IMR-90 (cell line): ENCODE measurements at regions not wholly inside any gene's neighbourhood (a gene's known extent, or its start where the extent isn't known, plus 50 kb on each side); places are given as distances from the start of the nearest gene placed in this dataset.

Experiments
- ATAC-seq: fragments of 200-7000 bp; cut with Tn5 transposase; 2 replicates; pipeline ENCODE4 v1.9.1; 2020; ENCODE audit warnings: low read depth, mild to moderate bottlenecking, moderate library complexity
- BruUV-seq: library from RNA; stranded (reverse); fragments of 400-500 nt; replicated peaks from 2 replicates; lab custom pipeline; 2021; lab: Mats Ljungman, UMichigan
- CTCF ChIA-PET: fragments of 300-600 bp; formaldehyde crosslinking; extraction: SDS; loops from one replicate; lab custom pipeline; 2021; ENCODE audit warnings: antibody characterized with exemption; lab: Yijun Ruan, JAX
- POLR2A ChIA-PET: fragments of 300-600 bp; sonication (Branson Sonifier 250); formaldehyde crosslinking; loops from one replicate; lab custom pipeline; 2022; ENCODE audit warnings: antibody characterized with exemption; ENCODE audit not compliant: unreplicated experiment; lab: Charles Lee
- DNase-seq: peaks from one replicate; pipeline ENCODE4 v3.0.0; 2013
- H2AFZ ChIP-seq: replicated peaks from 2 replicates; pipeline ENCODE3; 2013; ENCODE audit warnings: low read length, mild to moderate bottlenecking; ENCODE audit not compliant: poor library complexity
- H2AK5ac ChIP-seq: 2 replicates; pipeline ENCODE4 v1.6.1; 2013; ENCODE audit warnings: low read depth, low read length, inconsistent platforms
- H2AK9ac ChIP-seq: replicated peaks from 2 replicates; pipeline ENCODE3; 2013; ENCODE audit warnings: mild to moderate bottlenecking, low read depth, low read length, moderate library complexity; ENCODE audit not compliant: poor library complexity
- H2BK120ac ChIP-seq: 2 replicates; pipeline ENCODE4 v1.6.1; 2013; ENCODE audit warnings: low read depth, low read length, inconsistent platforms
- H2BK15ac ChIP-seq: 3 replicates; pipeline ENCODE4 v1.6.1; 2013; ENCODE audit warnings: low read depth, low read length, inconsistent platforms
- H2BK20ac ChIP-seq: 2 replicates; pipeline ENCODE4 v1.6.1; 2013; ENCODE audit warnings: low read depth, mild to moderate bottlenecking, inconsistent platforms, low read length, moderate library complexity
- H2BK5ac ChIP-seq: 2 replicates; pipeline ENCODE4 v1.6.1; 2013; ENCODE audit warnings: mild to moderate bottlenecking, low read depth, low read length, inconsistent platforms; ENCODE audit not compliant: poor library complexity, severe bottlenecking
- H3K14ac ChIP-seq: replicated peaks from 2 replicates; pipeline ENCODE4 v1.6.1; 2013; ENCODE audit warnings: low read depth, low read length, inconsistent platforms
- H3K18ac ChIP-seq: 2 replicates; pipeline ENCODE4 v1.6.1; 2013; ENCODE audit warnings: low read depth, low read length, control low read depth
- H3K23ac ChIP-seq: 2 replicates; pipeline ENCODE4 v1.6.1; 2013; ENCODE audit warnings: low read depth, low read length, inconsistent platforms
- H3K27ac ChIP-seq: 2 replicates; pipeline ENCODE4 v1.5.1; 2013; ENCODE audit warnings: mild to moderate bottlenecking, control low read depth, low read length; ENCODE audit not compliant: insufficient read depth
- H3K27me3 ChIP-seq: 2 replicates; pipeline ENCODE4 v1.6.1; 2013; ENCODE audit warnings: low read length; ENCODE audit not compliant: control insufficient read depth, insufficient read depth
- H3K36me3 ChIP-seq: 2 replicates; pipeline ENCODE4 v1.6.1; 2013; ENCODE audit warnings: low read length, mixed read lengths; ENCODE audit not compliant: control insufficient read depth, insufficient read depth
- H3K4ac ChIP-seq: 2 replicates; pipeline ENCODE4 v1.6.1; 2013; ENCODE audit warnings: low read depth, low read length, inconsistent platforms
- H3K4me1 ChIP-seq: 2 replicates; pipeline ENCODE4 v1.6.1; 2013; ENCODE audit warnings: low read length, mixed read lengths; ENCODE audit not compliant: control insufficient read depth, insufficient read depth
- H3K4me2 ChIP-seq: 2 replicates; pipeline ENCODE4 v1.6.1; 2013; ENCODE audit warnings: low read depth, mild to moderate bottlenecking, control low read depth, low read length, moderate library complexity
- H3K4me3 ChIP-seq: 2 replicates; pipeline ENCODE4 v1.5.1; 2013; ENCODE audit warnings: low read depth, mild to moderate bottlenecking, control low read depth, low read length, moderate library complexity; ENCODE audit not compliant: insufficient read depth
- H3K56ac ChIP-seq: 2 replicates; pipeline ENCODE4 v1.6.1; 2013; ENCODE audit warnings: low read length, inconsistent platforms; ENCODE audit not compliant: insufficient read depth; ENCODE audit errors: extremely low read depth
- H3K79me1 ChIP-seq, 2 experiments: 2 replicates each; pipeline ENCODE4 v1.6.1; 2013; ENCODE audit warnings: low read length in 2 of 2, inconsistent platforms in 1 of 2, low read depth in 1 of 2
- H3K9ac ChIP-seq: 2 replicates; pipeline ENCODE4 v1.6.1; 2013; ENCODE audit warnings: low read depth, low read length, control low read depth
- H3K9me1 ChIP-seq: 2 replicates; pipeline ENCODE4 v1.6.1; 2013; ENCODE audit warnings: low read length, inconsistent platforms; ENCODE audit not compliant: insufficient read depth
- H3K9me3 ChIP-seq: 2 replicates; pipeline ENCODE4 v1.6.1; 2013; ENCODE audit warnings: low read length; ENCODE audit not compliant: control insufficient read depth, insufficient read depth
- H4K20me1 ChIP-seq: 2 replicates; pipeline ENCODE4 v1.6.1; 2013; ENCODE audit warnings: low read length, inconsistent platforms; ENCODE audit not compliant: insufficient read depth
- H4K5ac ChIP-seq: 2 replicates; pipeline ENCODE4 v1.6.1; 2013; ENCODE audit warnings: mild to moderate bottlenecking, low read depth, low read length, control low read depth
- H4K8ac ChIP-seq, 2 experiments: 2 replicates each; pipeline ENCODE4 v1.6.1; 2013; ENCODE audit warnings: low read depth in 2 of 2, low read length in 2 of 2, control low read depth in 1 of 2, inconsistent platforms in 1 of 2
- H4K91ac ChIP-seq: 2 replicates; pipeline ENCODE4 v1.6.1; 2013; ENCODE audit warnings: low read depth, low read length, inconsistent platforms; ENCODE audit not compliant: insufficient read depth
- BHLHE40 ChIP-seq: fragments of 150-350 bp; IDR thresholded peaks from 2 replicates; pipeline ENCODE4 v1.6.1; 2016; ENCODE audit warnings: mild to moderate bottlenecking, low read depth, low read length
- CEBPB ChIP-seq: IDR thresholded peaks from 2 replicates; pipeline ENCODE4 v1.6.1; 2012; ENCODE audit warnings: low read depth, low read length, improper control_type of control experiment
- CHD1 ChIP-seq: IDR thresholded peaks from 2 replicates; pipeline ENCODE4 v1.6.1; 2012; ENCODE audit warnings: low read depth, low read length, improper control_type of control experiment
- FOS ChIP-seq: fragments of 150-350 bp; IDR thresholded peaks from 2 replicates; pipeline ENCODE4 v1.6.1; 2016; ENCODE audit warnings: low read depth, low read length
- MAFK ChIP-seq: IDR thresholded peaks from 2 replicates; pipeline ENCODE4 v1.6.1; 2012; ENCODE audit warnings: low read depth, low read length, improper control_type of control experiment
- MAZ ChIP-seq: IDR thresholded peaks from 2 replicates; pipeline ENCODE4 v1.6.1; 2012; ENCODE audit warnings: low read depth, mild to moderate bottlenecking, low read length, improper control_type of control experiment, moderate library complexity, borderline replicate concordance
- MXI1 ChIP-seq: IDR thresholded peaks from 2 replicates; pipeline ENCODE4 v1.6.1; 2012; ENCODE audit warnings: low read depth, mild to moderate bottlenecking, low read length, moderate library complexity, borderline replicate concordance
- NFE2L2 ChIP-seq: fragments of 150-350 bp; IDR thresholded peaks from 2 replicates; pipeline ENCODE4 v1.6.1; 2016; ENCODE audit warnings: low read depth, mild to moderate bottlenecking, low read length
- POLR2A ChIP-seq: IDR thresholded peaks from 2 replicates; pipeline ENCODE4 v1.6.1; 2012; ENCODE audit warnings: mild to moderate bottlenecking, low read depth, low read length
- RAD21 ChIP-seq: IDR thresholded peaks from 2 replicates; pipeline ENCODE4 v1.6.1; 2012; ENCODE audit warnings: low read length, improper control_type of control experiment
- RCOR1 ChIP-seq: IDR thresholded peaks from 2 replicates; pipeline ENCODE4 v1.6.1; 2012; ENCODE audit warnings: mild to moderate bottlenecking, low read length, improper control_type of control experiment; ENCODE audit not compliant: insufficient replicate concordance
- RFX5 ChIP-seq: IDR thresholded peaks from 2 replicates; pipeline ENCODE4 v1.8.0; 2012; ENCODE audit warnings: low read depth, mild to moderate bottlenecking, low read length, moderate library complexity
- SMC3 ChIP-seq: fragments of 150-350 bp; IDR thresholded peaks from 2 replicates; pipeline ENCODE4 v1.6.1; 2016; ENCODE audit warnings: low read depth, mild to moderate bottlenecking, antibody characterized with exemption, low read length, moderate library complexity
- USF2 ChIP-seq: fragments of 150-350 bp; IDR thresholded peaks from 2 replicates; pipeline ENCODE4 v1.6.1; 2017; ENCODE audit warnings: mild to moderate bottlenecking, antibody characterized with exemption, low read length, low read depth
- WGBS, 2 experiments: methylation state at CpG; one replicate each; pipeline versions ENCODE4 v1.1.5 to v1.1.7; 2013; ENCODE audit warnings: missing lambda C conversion rate in 2 of 2; ENCODE audit not compliant: insufficient read length in 1 of 2; ENCODE audit errors: extremely low coverage in 2 of 2; 5-methylcytosine and 5-hydroxymethylcytosine counted together
- dilution Hi-C: fragments of 300-500 bp; cut with HindIII; formaldehyde crosslinking; loops from one replicate; pipeline ENCODE4 v1.14.3; 2018; ENCODE audit warnings: low sequenced_read_pairs; ENCODE audit not compliant: unreplicated experiment
- in situ Hi-C: fragments of 300-500 bp; cut with MboI; formaldehyde crosslinking; loops from 3 replicates; pipeline ENCODE4 v1.14.3; 2019; ENCODE audit warnings: low sequenced_read_pairs, inconsistent platforms, mixed read lengths
- intact Hi-C: fragments of 100-400 bp; cut with micrococcal nuclease; formaldehyde crosslinking; loops from 2 replicates; pipeline ENCODE4 v1.10.0; 2022
- TF ChIP-seq, protein P1 (sequence below): conservative IDR thresholded peaks from 2 replicates; pipeline ENCODE4 v1.5.1; 2012; ENCODE audit warnings: mild to moderate bottlenecking, low read depth, low read length, improper control_type of control experiment
- TF ChIP-seq, protein P2 (sequence below): fragments of 150-350 bp; IDR thresholded peaks from 2 replicates; pipeline ENCODE4 v1.6.1; 2016; ENCODE audit warnings: low read depth, mild to moderate bottlenecking, low read length, moderate library complexity, borderline replicate concordance

DNA sequence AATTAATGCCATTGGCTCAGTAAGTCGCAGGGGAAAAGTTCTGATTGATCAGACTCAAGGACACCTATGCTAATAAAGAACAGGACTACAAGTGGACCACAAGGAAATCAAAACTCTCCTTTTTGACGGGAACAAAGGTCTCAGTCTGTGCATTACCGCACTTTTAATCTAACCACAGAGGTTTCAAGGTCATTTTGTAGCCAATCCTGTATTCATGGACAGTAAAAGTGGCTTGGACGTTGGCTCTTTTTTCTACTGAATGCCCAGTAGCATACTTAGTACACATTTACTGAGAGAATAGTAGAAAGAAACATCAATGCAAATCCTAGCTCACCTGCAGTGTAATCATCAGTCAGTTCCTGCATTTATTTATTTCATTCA is 471.9 kb downstream of the PID1 start:
- ChIA-PET CTCF (interaction anchor here (0.6 kb wide), 1 partner anchor 646 kb away, joined by 3 read pairs; no protein-coding TSS in a partner anchor), POLR2A (no interaction called here)
- no peak overlapping the region for H2BK120ac ChIP-seq
- dilution Hi-C loops = no loop called here
- no peak overlapping the region for H3K18ac ChIP-seq
- no peak overlapping the region for H3K23ac ChIP-seq
- H3K27ac ChIP-seq = no peak overlapping the region
- no peak overlapping the region for H4K5ac ChIP-seq
- no peaks in the 10 kb centered on the region for H3K27me3 ChIP-seq
- no peak overlapping the region for H4K91ac ChIP-seq
- no peak overlapping the region for H2BK20ac ChIP-seq
- H3K14ac ChIP-seq = no peak overlapping the region
- in situ Hi-C loops = no loop called here
- H3K4me3 ChIP-seq = no peak overlapping the region
- no peak overlapping the region for H3K4me2 ChIP-seq
- H3K79me1 ChIP-seq = no peaks in the 10 kb centered on the region
- H4K20me1 ChIP-seq = no peaks in the 10 kb centered on the region
- ATAC-seq (no peak), DNase-seq (no peak)
- H3K9ac ChIP-seq = no peak overlapping the region
- no peak overlapping the region for H2AK5ac ChIP-seq
- no peak overlapping the region for H3K56ac ChIP-seq
- TF ChIP-seq, protein P1, sequence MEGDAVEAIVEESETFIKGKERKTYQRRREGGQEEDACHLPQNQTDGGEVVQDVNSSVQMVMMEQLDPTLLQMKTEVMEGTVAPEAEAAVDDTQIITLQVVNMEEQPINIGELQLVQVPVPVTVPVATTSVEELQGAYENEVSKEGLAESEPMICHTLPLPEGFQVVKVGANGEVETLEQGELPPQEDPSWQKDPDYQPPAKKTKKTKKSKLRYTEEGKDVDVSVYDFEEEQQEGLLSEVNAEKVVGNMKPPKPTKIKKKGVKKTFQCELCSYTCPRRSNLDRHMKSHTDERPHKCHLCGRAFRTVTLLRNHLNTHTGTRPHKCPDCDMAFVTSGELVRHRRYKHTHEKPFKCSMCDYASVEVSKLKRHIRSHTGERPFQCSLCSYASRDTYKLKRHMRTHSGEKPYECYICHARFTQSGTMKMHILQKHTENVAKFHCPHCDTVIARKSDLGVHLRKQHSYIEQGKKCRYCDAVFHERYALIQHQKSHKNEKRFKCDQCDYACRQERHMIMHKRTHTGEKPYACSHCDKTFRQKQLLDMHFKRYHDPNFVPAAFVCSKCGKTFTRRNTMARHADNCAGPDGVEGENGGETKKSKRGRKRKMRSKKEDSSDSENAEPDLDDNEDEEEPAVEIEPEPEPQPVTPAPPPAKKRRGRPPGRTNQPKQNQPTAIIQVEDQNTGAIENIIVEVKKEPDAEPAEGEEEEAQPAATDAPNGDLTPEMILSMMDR = no peak
- TF ChIP-seq RFX5 = no peak
- TF ChIP-seq MXI1 = no peak
- TF ChIP-seq CHD1 = no peak
- TF ChIP-seq BHLHE40 = no peak
- TF ChIP-seq MAFK = no peak
- TF ChIP-seq USF2 = no peak
- TF ChIP-seq CEBPB = no peak
- no peak for TF ChIP-seq FOS
- no peak for TF ChIP-seq RCOR1
- no peak for TF ChIP-seq SMC3
- TF ChIP-seq RAD21 = no peak
- TF ChIP-seq POLR2A = no peak
- TF ChIP-seq MAZ = no peak
- TF ChIP-seq, protein P2, sequence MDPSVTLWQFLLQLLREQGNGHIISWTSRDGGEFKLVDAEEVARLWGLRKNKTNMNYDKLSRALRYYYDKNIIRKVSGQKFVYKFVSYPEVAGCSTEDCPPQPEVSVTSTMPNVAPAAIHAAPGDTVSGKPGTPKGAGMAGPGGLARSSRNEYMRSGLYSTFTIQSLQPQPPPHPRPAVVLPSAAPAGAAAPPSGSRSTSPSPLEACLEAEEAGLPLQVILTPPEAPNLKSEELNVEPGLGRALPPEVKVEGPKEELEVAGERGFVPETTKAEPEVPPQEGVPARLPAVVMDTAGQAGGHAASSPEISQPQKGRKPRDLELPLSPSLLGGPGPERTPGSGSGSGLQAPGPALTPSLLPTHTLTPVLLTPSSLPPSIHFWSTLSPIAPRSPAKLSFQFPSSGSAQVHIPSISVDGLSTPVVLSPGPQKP = no peak
- no peak for TF ChIP-seq NFE2L2
- no peak overlapping the region for H2BK5ac ChIP-seq
- H2AK9ac ChIP-seq = no peak overlapping the region
- H4K8ac ChIP-seq = no peak overlapping the region
- H2BK15ac ChIP-seq = no peak overlapping the region
- no peaks in the 10 kb centered on the region for H3K9me1 ChIP-seq
- no TSS peak for BruUV-seq
- H3K4me1 ChIP-seq = no peaks in the 10 kb centered on the region
- no peak overlapping the region for H3K4ac ChIP-seq
- H3K9me3 ChIP-seq = peaks cover 6% of the 10 kb centered on the region
- H2AFZ ChIP-seq = no peak overlapping the region
- intact Hi-C loops = no loop called here
- no CpG with 5 or more reads among the region's 4 CpGs for WGBS, 2 experiments
- H3K36me3 ChIP-seq = no peaks in the 10 kb centered on the region
